AG10803 (cell line): ENCODE measurements at regions not wholly inside any gene's neighbourhood (a gene's known extent, or its start where the extent isn't known, plus 50 kb on each side); places are given as distances from the start of the nearest gene placed in this dataset.

Experiments
- DNase-seq: peaks from one replicate; pipeline ENCODE4 v3.0.0; 2010; ENCODE audit warnings: low read depth
- H3K4me3 ChIP-seq: 2 replicates; pipeline ENCODE4 v1.5.1; 2011; ENCODE audit warnings: mild to moderate bottlenecking, low read length, control low read depth
- CTCF ChIP-seq: conservative IDR thresholded peaks from 2 replicates; pipeline ENCODE4 v1.5.1; 2011; ENCODE audit warnings: mild to moderate bottlenecking, low read length, control low read depth, inconsistent platforms

GRCh38 chr13:70191034-70191433, 82.8 kb upstream of the KLHL1 start:
- H3K4me3 ChIP-seq = no peak overlapping the region
- DNase-seq = no peak
- TF ChIP-seq CTCF = no peak

DNA sequence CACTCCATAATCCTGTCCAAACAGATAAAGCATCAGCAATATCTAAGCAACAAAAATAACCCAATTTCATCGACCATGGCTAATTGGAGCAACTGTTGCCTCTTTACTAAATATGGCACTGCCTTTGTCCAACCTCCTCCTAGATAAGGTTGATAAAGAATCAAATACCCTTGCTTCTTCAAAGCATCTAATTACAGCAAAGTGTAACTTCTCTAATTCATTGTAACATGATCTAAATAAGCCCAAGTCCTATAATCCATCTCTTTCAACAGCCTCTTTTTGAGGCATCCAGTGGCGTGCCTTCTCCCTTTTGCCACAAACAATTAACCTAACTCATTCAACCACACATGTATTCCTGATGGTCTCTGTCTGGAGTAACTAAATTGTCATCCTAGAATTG, 81.7 kb upstream of the KLHL1 start:
- no peak overlapping the region for H3K4me3 ChIP-seq
- no peak for DNase-seq
- no peak for TF ChIP-seq CTCF

GRCh38 chr13:70188567-70188966, 80.3 kb upstream of the KLHL1 start:
- TF ChIP-seq CTCF = no peak
- DNase-seq = no peak
- H3K4me3 ChIP-seq = no peak overlapping the region

- no peak for DNase-seq
- TF ChIP-seq CTCF = no peak
- no peak overlapping the region for H3K4me3 ChIP-seq
These were observed 74.8 kb upstream of the KLHL1 start for GRCh38 chr13:70183041-70183440.
